GM12878 (cell line): ENCODE measurements at regions not wholly inside any gene's neighbourhood (a gene's known extent, or its start where the extent isn't known, plus 50 kb on each side); places are given as distances from the start of the nearest gene placed in this dataset.
A peak's percentile ranks its signal among the peaks of the same experiment; 100 is the strongest.

Experiments used
- ATAC-seq: fragments of 200-7000 bp; cut with Tn5 transposase; 3 replicates; pipeline ENCODE4 v1.9.1; 2020; ENCODE audit warnings: mild to moderate bottlenecking, moderate library complexity
- BruUV-seq: library from RNA; stranded (reverse); fragments of 400-500 nt; replicated peaks from 2 replicates; lab custom pipeline; 2021; lab: Mats Ljungman, UMichigan
- CTCF ChIA-PET: fragments of 300-600 bp; sonication (Branson Sonifier 250); formaldehyde crosslinking; extraction: SDS; loops from one replicate; lab custom pipeline; 2021; ENCODE audit warnings: inconsistent platforms; lab: Yijun Ruan, JAX
- POLR2A ChIA-PET: fragments of 350-600 bp; formaldehyde crosslinking; extraction: SDS; loops from one replicate; lab custom pipeline; 2021; ENCODE audit warnings: inconsistent platforms; lab: Charles Lee
- RAD21 ChIA-PET: fragments of 300-600 bp; sonication (Branson Sonifier 250); formaldehyde crosslinking; loops from one replicate; lab custom pipeline; 2023; ENCODE audit warnings: antibody characterized with exemption; ENCODE audit not compliant: unreplicated experiment; lab: Charles Lee
- SMC1A ChIA-PET: fragments of 300-600 bp; sonication (Branson Sonifier 250); formaldehyde crosslinking; loops from one replicate; lab custom pipeline; 2023; ENCODE audit not compliant: unreplicated experiment, uncharacterized antibody; lab: Charles Lee
- DNase-seq: peaks from one replicate; pipeline ENCODE4 v3.0.0-alpha.2; 2011; ENCODE audit warnings: low read depth, low spot score
- FAIRE-seq: peaks from 3 replicates; lab custom pipeline; 2011; peaks lifted over from hg19 to GRCh38; lab: Jason Lieb, UNC
- H2AFZ ChIP-seq: 2 replicates; pipeline ENCODE4 v1.6.0; 2011; ENCODE audit warnings: low read depth, low read length, control low read depth; ENCODE audit not compliant: control insufficient read depth
- H3K27ac ChIP-seq: 2 replicates; pipeline ENCODE4 v1.5.1; 2011; ENCODE audit warnings: control low read depth; ENCODE audit not compliant: control insufficient read depth, insufficient read depth
- H3K27me3 ChIP-seq, 2 experiments: replicated peaks in 1 of 2; 2 replicates each; pipeline versions ENCODE4 v1.6.0 to v1.6.1; 2011; ENCODE audit warnings: low read length in 1 of 2; ENCODE audit not compliant: control insufficient read depth in 2 of 2, insufficient read depth in 2 of 2
- H3K36me3 ChIP-seq, 2 experiments: 2 replicates each; pipeline ENCODE4 v1.5.1; 2011; ENCODE audit warnings: low read length in 1 of 2; ENCODE audit not compliant: control insufficient read depth in 2 of 2, insufficient read depth in 2 of 2
- H3K4me1 ChIP-seq: 2 replicates; pipeline ENCODE4 v1.6.1; 2011; ENCODE audit warnings: mild to moderate bottlenecking, low read length, moderate library complexity, mixed read lengths; ENCODE audit not compliant: control insufficient read depth, insufficient read depth
- H3K4me2 ChIP-seq: 2 replicates; pipeline ENCODE4 v1.6.0; 2011; ENCODE audit warnings: control low read depth; ENCODE audit not compliant: control insufficient read depth, insufficient read depth
- H3K4me3 ChIP-seq: fragments of 200-600 bp; sonication (generic); 2 replicates; pipeline ENCODE4 v1.5.1; 2016
- H3K79me2 ChIP-seq: 2 replicates; pipeline ENCODE4 v1.6.0; 2011; ENCODE audit warnings: low read length; ENCODE audit not compliant: control insufficient read depth, insufficient read depth
- H3K9ac ChIP-seq: 2 replicates; pipeline ENCODE4 v1.8.0; 2011; ENCODE audit warnings: low read length, control low read depth, mixed read lengths; ENCODE audit not compliant: control insufficient read depth, insufficient read depth
- H3K9me3 ChIP-seq: replicated peaks from 3 replicates; pipeline ENCODE4 v1.5.1; 2011; ENCODE audit warnings: mild to moderate bottlenecking, low read length; ENCODE audit not compliant: control insufficient read depth, insufficient read depth
- H4K20me1 ChIP-seq: 2 replicates; pipeline ENCODE4 v1.6.0; 2011; ENCODE audit not compliant: control insufficient read depth, insufficient read depth
- ATF2 ChIP-seq: IDR thresholded peaks from 2 replicates; pipeline ENCODE4 v1.6.1; 2012; ENCODE audit warnings: low read length, inconsistent platforms
- ATF7 ChIP-seq: fragments of 450-650 bp; IDR thresholded peaks from 2 replicates; pipeline ENCODE4 v1.6.1; 2016; ENCODE audit warnings: low read depth, mild to moderate bottlenecking
- CEBPZ ChIP-seq: fragments of 150-350 bp; IDR thresholded peaks from 2 replicates; pipeline ENCODE4 v1.6.1; 2016; ENCODE audit warnings: low read depth, low read length
- E4F1 ChIP-seq: fragments of 450-650 bp; IDR thresholded peaks from 2 replicates; pipeline ENCODE4 v1.6.1; 2018; ENCODE audit warnings: borderline replicate concordance, mild to moderate bottlenecking; ENCODE audit not compliant: partially characterized antibody
- EZH2 ChIP-seq: IDR thresholded peaks from 2 replicates; pipeline ENCODE4 v1.6.1; 2012; ENCODE audit warnings: low read depth, mild to moderate bottlenecking, control low read depth, inconsistent platforms, low read length, borderline replicate concordance; ENCODE audit not compliant: control insufficient read depth
- IKZF1 ChIP-seq: fragments of 450-650 bp; conservative IDR thresholded peaks from 2 replicates; pipeline ENCODE4 v1.6.1; 2017; ENCODE audit warnings: antibody characterized with exemption, mild to moderate bottlenecking
- PAX5 ChIP-seq: IDR thresholded peaks from 2 replicates; pipeline ENCODE4 v1.6.1; 2011; ENCODE audit warnings: low read depth, low read length, borderline replicate concordance
- PBX3 ChIP-seq: IDR thresholded peaks from 2 replicates; pipeline ENCODE4 v1.6.1; 2011; ENCODE audit warnings: mild to moderate bottlenecking, low read depth, low read length, moderate library complexity; ENCODE audit not compliant: insufficient replicate concordance
- SIX5 ChIP-seq: IDR thresholded peaks from 2 replicates; pipeline ENCODE4 v1.6.1; 2011; ENCODE audit warnings: mild to moderate bottlenecking, low read depth, low read length, moderate library complexity; ENCODE audit not compliant: severe bottlenecking
- SUPT20H ChIP-seq: IDR thresholded peaks from 2 replicates; pipeline ENCODE4 v1.6.1; 2011; ENCODE audit warnings: low read depth, mild to moderate bottlenecking, low read length, moderate library complexity, borderline replicate concordance; ENCODE audit not compliant: control insufficient read depth
- TAF1 ChIP-seq: IDR thresholded peaks from 2 replicates; pipeline ENCODE4 v1.6.1; 2011; ENCODE audit warnings: mild to moderate bottlenecking, low read depth, low read length, borderline replicate concordance
- TARDBP ChIP-seq: IDR thresholded peaks from 2 replicates; pipeline ENCODE4 v1.6.1; 2016; ENCODE audit warnings: borderline replicate concordance
- WGBS: methylation state at CpG from one replicate; pipeline ENCODE4 v1.1.6; 2016; ENCODE audit warnings: low lambda C conversion rate; ENCODE audit not compliant: insufficient replicate concordance, insufficient coverage; ENCODE audit errors: missing lambda C conversion rate; 5-methylcytosine and 5-hydroxymethylcytosine counted together
- in situ Hi-C: fragments of 300-500 bp; cut with MboI; formaldehyde crosslinking; loops from 9 replicates; pipeline ENCODE4 v1.14.3; 2018; ENCODE audit warnings: mixed read lengths
- intact Hi-C: fragments of 100-400 bp; cut with micrococcal nuclease; formaldehyde crosslinking; loops from one replicate; pipeline ENCODE4 v1.14.2; 2022; ENCODE audit not compliant: unreplicated experiment

- peak; percentile 25 for TF ChIP-seq E4F1
- TF ChIP-seq, all 136 proteins: peak for 3
These were observed 109.3 kb downstream of the GGTLC2 start (continued) for GRCh38 chr22:22753526-22754267.

GRCh38 chr22:22754268-22754657 lies 109.8 kb downstream of the GGTLC2 start:
- FAIRE-seq: no peak
- in situ Hi-C loops: no loop called here
- H4K20me1 ChIP-seq: no peaks in the 10 kb centered on the region
- RAD21 ChIA-PET: interaction anchor here (1.2 to 1.9 kb wide), 7 partner anchors 16 to 391 kb away, joined by 3 to 41 read pairs (median 6); partner anchors contain the start of gene RAB36
- CTCF ChIA-PET: interaction anchor here (1.2 to 6.7 kb wide), 19 partner anchors 9 to 367 kb away, joined by 3 to 86 read pairs (median 8); no protein-coding TSS in a partner anchor
- H3K27me3 ChIP-seq: no peaks in the 10 kb centered on the region
- H3K4me1 ChIP-seq: no peaks in the 10 kb centered on the region
- H2AFZ ChIP-seq: no peak overlapping the region
- H3K27ac ChIP-seq: no peak overlapping the region
- H3K36me3 ChIP-seq: no peaks in the 10 kb centered on the region
- no peak overlapping the region for H3K4me3 ChIP-seq
- H3K4me2 ChIP-seq: no peak overlapping the region
- 57% methylated on average over 3 of the region's 3 CpGs for WGBS
- no peaks in the 10 kb centered on the region for H3K79me2 ChIP-seq
- no peak for ATAC-seq
- no peaks in the 10 kb centered on the region for H3K9me3 ChIP-seq
- POLR2A ChIA-PET: no interaction called here
- H3K9ac ChIP-seq: no peak overlapping the region
- SMC1A ChIA-PET: interaction anchor here (1.1 to 2.1 kb wide), 10 partner anchors 9 to 206 kb away, joined by 3 to 27 read pairs (median 4); no protein-coding TSS in a partner anchor
- BruUV-seq: no TSS peak
- no peak for DNase-seq
- intact Hi-C loops: loop anchor here (5.0 kb wide), 1 partner anchor 48 kb away; no protein-coding TSS in a partner anchor
- TF ChIP-seq CEBPZ: no peak
- no peak for TF ChIP-seq IKZF1
- TF ChIP-seq PAX5: no peak
- no peak for TF ChIP-seq ATF2
- TF ChIP-seq SUPT20H: no peak
- TF ChIP-seq TAF1: no peak
- no peak for TF ChIP-seq SIX5
- TF ChIP-seq TARDBP: no peak
- no peak for TF ChIP-seq EZH2
- no peak for TF ChIP-seq PBX3
- TF ChIP-seq ATF7: no peak
